DMS53 (cell line): ENCODE measurements at regions not wholly inside any gene's neighbourhood (a gene's known extent, or its start where the extent isn't known, plus 50 kb on each side); places are given as distances from the start of the nearest gene placed in this dataset.

Experiments
- DNase-seq: peaks from one replicate; lab custom pipeline; 2025; lab: John Stamatoyannopoulos, UW

- no peak for DNase-seq
Observed at GRCh38 chr20:23166563-23166962, 80.4 kb upstream of the CD93 start.

- DNase-seq, result no peak
Observed at GRCh38 chr20:23165964-23166363, 79.8 kb upstream of the CD93 start.

- DNase-seq, result no peak
Observed at GRCh38 chr20:23165307-23165750, 79.2 kb upstream of the CD93 start.

GRCh38 chr20:23164176-23164601, 78.1 kb upstream of the CD93 start:
- no peak for DNase-seq

- no peak for DNase-seq
Observed at GRCh38 chr20:23163562-23163961, 77.4 kb upstream of the CD93 start.

GRCh38 chr20:23162887-23163286, 76.8 kb upstream of the CD93 start:
- DNase-seq, result no peak

- peak; percentile 93 for DNase-seq
Observed at GRCh38 chr20:23161968-23162696, 76.0 kb upstream of the CD93 start.

GRCh38 chr20:23161244-23161891, 75.2 kb upstream of the CD93 start:
- DNase-seq, result no peak

- DNase-seq, result no peak
Observed at GRCh38 chr20:23160536-23161243, 74.6 kb upstream of the CD93 start.

GRCh38 chr20:23159947-23160318, 73.8 kb upstream of the CD93 start:
- DNase-seq, result no peak

GRCh38 chr20:23159256-23159946, 73.3 kb upstream of the CD93 start:
- DNase-seq, result no peak

GRCh38 chr20:23157734-23158133, 71.6 kb upstream of the CD93 start:
- no peak for DNase-seq

GRCh38 chr20:23156842-23157423, 70.8 kb upstream of the CD93 start:
- DNase-seq, result no peak

GRCh38 chr20:23156170-23156841, 70.2 kb upstream of the CD93 start:
- peak; percentile 19 for DNase-seq

- no peak for DNase-seq
Observed at GRCh38 chr20:23155141-23155590, 69.0 kb upstream of the CD93 start.

- no peak for DNase-seq
Observed at GRCh38 chr20:23153696-23154341, 67.7 kb upstream of the CD93 start.

GRCh38 chr20:23152902-23153301, 66.8 kb upstream of the CD93 start:
- no peak for DNase-seq

GRCh38 chr20:23152308-23152892, 66.3 kb upstream of the CD93 start:
- DNase-seq, result peak; percentile 54

- DNase-seq, result no peak
Observed at GRCh38 chr20:23151885-23152284, 65.8 kb upstream of the CD93 start.

GRCh38 chr20:23151008-23151703, 65.0 kb upstream of the CD93 start:
- no peak for DNase-seq
